B cell (primary cell): ENCODE measurements at regions not wholly inside any gene's neighbourhood (a gene's known extent, or its start where the extent isn't known, plus 50 kb on each side); places are given as distances from the start of the nearest gene placed in this dataset.

ENCODE experiments used
- ATAC-seq: fragments of 200-7000 bp; cut with Tn5 transposase; one replicate; pipeline ENCODE4 v1.10.0; 2021; ENCODE audit warnings: low read depth, mild to moderate bottlenecking, moderate number of reproducible peaks, moderate library complexity
- CTCF ChIA-PET: fragments of 350-600 bp; sonication (Branson Sonifier 250); formaldehyde crosslinking; loops from one replicate; lab custom pipeline; 2021; ENCODE audit warnings: antibody characterized with exemption, inconsistent platforms; lab: Charles Lee
- POLR2A ChIA-PET: fragments of 350-600 bp; sonication (Branson Sonifier 250); formaldehyde crosslinking; loops from one replicate; lab custom pipeline; 2021; ENCODE audit warnings: antibody characterized with exemption; lab: Charles Lee
- DNase-seq: peaks from one replicate; pipeline ENCODE4 v3.0.0; 2013
- H2AFZ ChIP-seq: 2 replicates; pipeline ENCODE4 v1.6.1; 2012; ENCODE audit warnings: mild to moderate bottlenecking, low read depth, low read length; ENCODE audit not compliant: insufficient read depth, poor library complexity, severe bottlenecking
- H3K27ac ChIP-seq, 2 donors: 1 replicate in 1 of 2; 2 replicates in 1 of 2; pipeline ENCODE4 v1.5.1; 2012 to 2013; ENCODE audit warnings: low read length in 2 of 2, mild to moderate bottlenecking in 2 of 2, moderate library complexity in 1 of 2
- H3K27me3 ChIP-seq, 4 experiments: fragments of 200-600 bp in 1 of 4; sonication (generic) in 1 of 4; replicated peaks in 1 of 4; 1 replicate in 2 of 4; 2 replicates in 2 of 4; pipeline versions ENCODE4 v1.6.1 to v1.7.0; 2013 to 2016; ENCODE audit warnings: low read length in 3 of 4, mild to moderate bottlenecking in 2 of 4, mixed read lengths in 1 of 4, moderate library complexity in 1 of 4; ENCODE audit not compliant: insufficient read depth in 4 of 4, control insufficient read depth in 3 of 4; ENCODE audit errors: control extremely low read depth in 1 of 4
- H3K36me3 ChIP-seq, 2 experiments: replicated peaks in 1 of 2; 1 replicate in 1 of 2; 2 replicates in 1 of 2; pipeline versions ENCODE4 v1.6.1 to v1.7.1; 2013; ENCODE audit warnings: low read length in 1 of 2; ENCODE audit not compliant: insufficient read depth in 2 of 2, control insufficient read depth in 1 of 2; ENCODE audit errors: control extremely low read depth in 1 of 2, extremely low read depth in 1 of 2
- H3K4me1 ChIP-seq, 2 donors: fragments of 200-600 bp in 1 of 2; sonication (generic) in 1 of 2; 1 replicate in 1 of 2; 2 replicates in 1 of 2; pipeline versions ENCODE4 v1.5.1 to v1.6.1; 2013 to 2017; ENCODE audit warnings: low read length in 2 of 2; ENCODE audit not compliant: control insufficient read depth in 2 of 2, insufficient read depth in 2 of 2
- H3K4me2 ChIP-seq: replicated peaks from 2 replicates; pipeline ENCODE3; 2012; ENCODE audit warnings: mild to moderate bottlenecking, low read depth, low read length; ENCODE audit not compliant: poor library complexity, severe bottlenecking
- H3K4me3 ChIP-seq, 5 experiments: fragments of 200-600 bp in 1 of 5; sonication (generic) in 1 of 5; 1 replicate in 3 of 5; 2 replicates in 2 of 5; pipeline versions ENCODE4 v1.5.1 to v1.7.0; 2011 to 2016; ENCODE audit warnings: low read length in 4 of 5, mild to moderate bottlenecking in 4 of 5, low read depth in 2 of 5, control low read depth in 1 of 5, moderate library complexity in 1 of 5; ENCODE audit not compliant: insufficient read depth in 1 of 5; ENCODE audit errors: control extremely low read depth in 1 of 5, extremely low read depth in 1 of 5
- H3K79me2 ChIP-seq: fragments of 200-600 bp; sonication (generic); one replicate; pipeline ENCODE4 v1.6.0; 2016; ENCODE audit warnings: low read length; ENCODE audit not compliant: control insufficient read depth, insufficient read depth
- H3K9ac ChIP-seq: fragments of 200-600 bp; sonication (generic); 2 replicates; pipeline ENCODE4 v1.6.1; 2017; ENCODE audit warnings: mild to moderate bottlenecking, low read length, moderate library complexity
- H3K9me3 ChIP-seq, 3 donors: one replicate each; pipeline versions ENCODE4 v1.6.1 to v1.7.1; 2013; ENCODE audit warnings: low read length in 2 of 3; ENCODE audit not compliant: control insufficient read depth in 2 of 3, insufficient read depth in 1 of 3; ENCODE audit errors: control extremely low read depth in 1 of 3
- H4K20me1 ChIP-seq: 2 replicates; pipeline ENCODE4 v1.6.0; 2012; ENCODE audit warnings: mild to moderate bottlenecking, low read length; ENCODE audit not compliant: insufficient read depth, control insufficient read depth, poor library complexity, severe bottlenecking
- H3K27ac Mint-ChIP-seq: one replicate; pipeline ENCODE4 v1.8.0; 2021; ENCODE audit warnings: mixed read lengths
- H3K27me3 Mint-ChIP-seq: one replicate; pipeline ENCODE4 v1.8.0; 2021; ENCODE audit warnings: mixed read lengths
- H3K4me1 Mint-ChIP-seq: one replicate; pipeline ENCODE4 v1.8.0; 2021; ENCODE audit warnings: mixed read lengths
- H3K4me3 Mint-ChIP-seq: one replicate; pipeline ENCODE4 v1.8.0; 2021; ENCODE audit warnings: mixed read lengths
- H3K9me3 Mint-ChIP-seq: one replicate; pipeline ENCODE4 v1.8.0; 2022; ENCODE audit warnings: mixed read lengths; ENCODE audit not compliant: insufficient read depth
- EZH2 ChIP-seq: IDR thresholded peaks from 2 replicates; pipeline ENCODE4 v1.6.1; 2012; ENCODE audit warnings: borderline replicate concordance, low read depth, mild to moderate bottlenecking, moderate library complexity, low read length; ENCODE audit not compliant: insufficient read depth, poor library complexity, severe bottlenecking
- WGBS: methylation state at CpG from one replicate; pipeline ENCODE4 v1.1.5; 2013; ENCODE audit warnings: missing lambda C conversion rate; ENCODE audit not compliant: insufficient coverage; 5-methylcytosine and 5-hydroxymethylcytosine counted together
- intact Hi-C: fragments of 100-400 bp; cut with micrococcal nuclease; formaldehyde crosslinking; loops from one replicate; pipeline ENCODE4 v1.10.0; 2022
- TF ChIP-seq, protein P1 (sequence below): fragments of 200-600 bp; IDR thresholded peaks from one replicate; pipeline ENCODE4 v1.8.0; 2022; ENCODE audit warnings: antibody characterized with exemption, mild to moderate bottlenecking

- H3K36me3 ChIP-seq, result no peaks in the 10 kb centered on the region
- H3K27ac ChIP-seq, result no peak overlapping the region
- no peak overlapping the region for H3K9ac ChIP-seq
- ChIA-PET POLR2A (no interaction called here), CTCF (no interaction called here)
- no peak overlapping the region for H3K4me2 ChIP-seq
- no peaks in the 10 kb centered on the region for H4K20me1 ChIP-seq
- no peaks in the 10 kb centered on the region for H3K9me3 Mint-ChIP-seq
- no peaks in the 10 kb centered on the region for H3K27me3 ChIP-seq
- H3K4me1 Mint-ChIP-seq, result no peaks in the 10 kb centered on the region
- no peaks in the 10 kb centered on the region for H3K4me1 ChIP-seq
- no peaks in the 10 kb centered on the region for H3K79me2 ChIP-seq
- WGBS, result 91% methylated on average over 3 of the region's 4 CpGs
- H3K4me3 ChIP-seq, result no peak overlapping the region
- no peak for ATAC-seq
- no peak overlapping the region for H3K27ac Mint-ChIP-seq
- no peak for DNase-seq
- H3K9me3 ChIP-seq, result no peaks in the 10 kb centered on the region
- TF ChIP-seq EZH2, result no peak
- TF ChIP-seq, protein P1, sequence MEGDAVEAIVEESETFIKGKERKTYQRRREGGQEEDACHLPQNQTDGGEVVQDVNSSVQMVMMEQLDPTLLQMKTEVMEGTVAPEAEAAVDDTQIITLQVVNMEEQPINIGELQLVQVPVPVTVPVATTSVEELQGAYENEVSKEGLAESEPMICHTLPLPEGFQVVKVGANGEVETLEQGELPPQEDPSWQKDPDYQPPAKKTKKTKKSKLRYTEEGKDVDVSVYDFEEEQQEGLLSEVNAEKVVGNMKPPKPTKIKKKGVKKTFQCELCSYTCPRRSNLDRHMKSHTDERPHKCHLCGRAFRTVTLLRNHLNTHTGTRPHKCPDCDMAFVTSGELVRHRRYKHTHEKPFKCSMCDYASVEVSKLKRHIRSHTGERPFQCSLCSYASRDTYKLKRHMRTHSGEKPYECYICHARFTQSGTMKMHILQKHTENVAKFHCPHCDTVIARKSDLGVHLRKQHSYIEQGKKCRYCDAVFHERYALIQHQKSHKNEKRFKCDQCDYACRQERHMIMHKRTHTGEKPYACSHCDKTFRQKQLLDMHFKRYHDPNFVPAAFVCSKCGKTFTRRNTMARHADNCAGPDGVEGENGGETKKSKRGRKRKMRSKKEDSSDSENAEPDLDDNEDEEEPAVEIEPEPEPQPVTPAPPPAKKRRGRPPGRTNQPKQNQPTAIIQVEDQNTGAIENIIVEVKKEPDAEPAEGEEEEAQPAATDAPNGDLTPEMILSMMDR, result no peak
- no peaks in the 10 kb centered on the region for H3K27me3 Mint-ChIP-seq
- no peak overlapping the region for H2AFZ ChIP-seq
- H3K4me3 Mint-ChIP-seq, result no peak overlapping the region
- intact Hi-C loops, result no loop called here
Observed at GRCh38 chr13:68490594-68490993, 1260.5 kb upstream of the PCDH9 start.

- DNase-seq, result no peak
- WGBS, result 80% methylated on average over 1 of the region's 2 CpGs
- H3K79me2 ChIP-seq, result no peaks in the 10 kb centered on the region
Observed at GRCh38 chr13:68481130-68481529, 1251.0 kb upstream of the PCDH9 start.

More at GRCh38 chr13:68481130-68481529, 1251.0 kb upstream of the PCDH9 start:
- Mint-ChIP-seq H3K4me3 (no peak overlapping the region), H3K4me1 (no peaks in the 10 kb centered on the region), H3K27ac (no peak overlapping the region), H3K27me3 (no peaks in the 10 kb centered on the region), H3K9me3 (no peaks in the 10 kb centered on the region)
- Histone ChIP-seq H3K9me3 (peaks cover 0 to 1% (median 0%) of the 10 kb centered on the region in 3 donors), H3K4me3 (no peak overlapping the region), H4K20me1 (no peaks in the 10 kb centered on the region), H3K4me1 (no peaks in the 10 kb centered on the region), H3K27me3 (no peaks in the 10 kb centered on the region), H3K9ac (no peak overlapping the region), H3K36me3 (no peaks in the 10 kb centered on the region), H2AFZ (no peak overlapping the region), H3K4me2 (no peak overlapping the region), H3K27ac (no peak overlapping the region)
- ATAC-seq, result no peak
- ChIA-PET POLR2A (no interaction called here), CTCF (no interaction called here)
- TF ChIP-seq, protein P1, result no peak
- no peak for TF ChIP-seq EZH2
- intact Hi-C loops, result no loop called here
